A673 (cell line): ENCODE measurements at regions not wholly inside any gene's neighbourhood (a gene's known extent, or its start where the extent isn't known, plus 50 kb on each side); places are given as distances from the start of the nearest gene placed in this dataset.

Experiments
- EZH2 ChIP-seq: fragments of 200-600 bp; sonication (generic); IDR thresholded peaks from 2 replicates; pipeline ENCODE4 v1.6.1; 2017; ENCODE audit warnings: borderline replicate concordance, low read depth, mild to moderate bottlenecking, mixed read lengths, antibody characterized with exemption, low read length; ENCODE audit not compliant: poor library complexity, severe bottlenecking
- TF ChIP-seq, protein P1 (sequence below): fragments of 300-800, 200-600 bp; sonication (generic); conservative IDR thresholded peaks from 2 replicates; pipeline ENCODE4 v1.5.1; 2017; ENCODE audit warnings: low read depth, mild to moderate bottlenecking, antibody characterized with exemption, low read length, moderate library complexity, mixed read lengths

DNA sequence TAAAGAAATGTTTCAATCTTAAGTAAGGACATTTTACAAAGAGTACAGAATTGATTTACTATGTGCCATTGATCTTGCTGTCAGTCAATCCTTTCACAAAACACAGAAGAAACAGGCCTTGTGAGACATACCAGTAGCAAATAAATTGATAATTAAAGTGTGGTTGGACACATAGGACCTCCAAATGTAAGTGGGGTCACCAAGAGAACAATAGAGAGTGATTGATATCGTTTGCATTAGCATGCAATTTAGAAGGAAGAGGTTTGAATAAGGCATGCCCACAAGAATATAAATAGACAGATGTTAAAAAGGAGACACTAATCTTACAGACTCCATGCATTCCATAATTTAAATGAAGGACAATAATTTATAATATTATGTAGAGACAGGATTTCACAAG, 1628.3 kb downstream of the PCDH9 start:
- TF ChIP-seq, protein P1, sequence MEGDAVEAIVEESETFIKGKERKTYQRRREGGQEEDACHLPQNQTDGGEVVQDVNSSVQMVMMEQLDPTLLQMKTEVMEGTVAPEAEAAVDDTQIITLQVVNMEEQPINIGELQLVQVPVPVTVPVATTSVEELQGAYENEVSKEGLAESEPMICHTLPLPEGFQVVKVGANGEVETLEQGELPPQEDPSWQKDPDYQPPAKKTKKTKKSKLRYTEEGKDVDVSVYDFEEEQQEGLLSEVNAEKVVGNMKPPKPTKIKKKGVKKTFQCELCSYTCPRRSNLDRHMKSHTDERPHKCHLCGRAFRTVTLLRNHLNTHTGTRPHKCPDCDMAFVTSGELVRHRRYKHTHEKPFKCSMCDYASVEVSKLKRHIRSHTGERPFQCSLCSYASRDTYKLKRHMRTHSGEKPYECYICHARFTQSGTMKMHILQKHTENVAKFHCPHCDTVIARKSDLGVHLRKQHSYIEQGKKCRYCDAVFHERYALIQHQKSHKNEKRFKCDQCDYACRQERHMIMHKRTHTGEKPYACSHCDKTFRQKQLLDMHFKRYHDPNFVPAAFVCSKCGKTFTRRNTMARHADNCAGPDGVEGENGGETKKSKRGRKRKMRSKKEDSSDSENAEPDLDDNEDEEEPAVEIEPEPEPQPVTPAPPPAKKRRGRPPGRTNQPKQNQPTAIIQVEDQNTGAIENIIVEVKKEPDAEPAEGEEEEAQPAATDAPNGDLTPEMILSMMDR = no peak
- TF ChIP-seq EZH2 = no peak
